ENCODE measurements at regions not wholly inside any gene's neighbourhood (a gene's known extent, or its start where the extent isn't known, plus 50 kb on each side); places are given as distances from the start of the nearest gene placed in this dataset.

- no peak for FAIRE-seq
Observed at GRCh38 chr18:75700561-75700960, 273.1 kb upstream of the SMIM21 start.

More at GRCh38 chr18:75700561-75700960, 273.1 kb upstream of the SMIM21 start:
- H3K4me1 ChIP-seq (replicated peaks in 1 of 2; ENCODE audit: control insufficient read depth in 2 of 2, insufficient read depth in 2 of 2, low read length in 2 of 2) = no peaks in the 10 kb centered on the region
- BruUV-seq (replicated peaks) = no TSS peak
- H2AFZ ChIP-seq (ENCODE audit: low read depth, low read length) = no peak overlapping the region
- no peaks in the 10 kb centered on the region for H3K27me3 ChIP-seq (ENCODE audit: control insufficient read depth in 2 of 2, insufficient read depth in 2 of 2, low read length in 2 of 2)
- in situ Hi-C loops (cut with MboI) = no loop called here
- intact Hi-C loops (cut with micrococcal nuclease) = no loop called here
- POLR2A ChIA-PET = no interaction called here
- H3K9me1 ChIP-seq (ENCODE audit: control insufficient read depth, insufficient read depth, low read length) = no peaks in the 10 kb centered on the region
- no peaks in the 10 kb centered on the region for H3K9me3 ChIP-seq (replicated peaks; ENCODE audit: control insufficient read depth, insufficient read depth, low read depth, low read length)
- WGBS (ENCODE audit: insufficient coverage, low coverage, missing lambda C conversion rate) = 0% methylated on average over 3 of the region's 4 CpGs
- no peaks in the 10 kb centered on the region for H3K79me2 ChIP-seq (ENCODE audit: control insufficient read depth, insufficient read depth, low read length)
- CTCF ChIA-PET (ENCODE audit: low intra/inter-chr PET ratio) = no interaction called here
- H3K9ac ChIP-seq (ENCODE audit: insufficient read depth in 1 of 2, low read depth in 2 of 2, low read length in 2 of 2) = no peak overlapping the region
- H3K4me2 ChIP-seq (ENCODE audit: insufficient read depth, low read length) = no peak overlapping the region
- ATAC-seq = no peak
- H3K4me3 ChIP-seq = no peak overlapping the region
- no peaks in the 10 kb centered on the region for H3K36me3 ChIP-seq (ENCODE audit: control insufficient read depth, insufficient read depth, low read length)
- no peak for DNase-seq (ENCODE audit: extremely low read depth in 1 of 4, low spot score in 3 of 4)
- no peaks in the 10 kb centered on the region for H4K20me1 ChIP-seq (replicated peaks; ENCODE audit: control insufficient read depth, insufficient read depth, low read length)
- no peak overlapping the region for H3K27ac ChIP-seq (ENCODE audit: extremely low read depth, low read depth, low read length)
- TF ChIP-seq PTTG1 (tag; IDR thresholded peaks at IDR 0.05; ENCODE audit: low read depth) (no peak), SNRNP70 (optimal IDR thresholded peaks at IDR 0.05; ENCODE audit: low read depth, low read length) (no peak), ZBTB49 (CRISPR knock-in tag; IDR thresholded peaks at IDR 0.05; ENCODE audit: borderline replicate concordance) (no peak), RBM14 (IDR thresholded peaks at IDR 0.05; ENCODE audit: borderline replicate concordance, insufficient read depth, low read depth, low read length) (no peak), MLX (CRISPR knock-in tag; conservative IDR thresholded peaks at IDR 0.05) (no peak), BCL6 (CRISPR knock-in tag; IDR thresholded peaks at IDR 0.05) (no peak), RBM15 (IDR thresholded peaks at IDR 0.05; ENCODE audit: insufficient read depth, low read length) (no peak)

Measured in K562 (cell line).